Choroid plexus epithelial cell (primary cell): ENCODE measurements at regions not wholly inside any gene's neighbourhood (a gene's known extent, or its start where the extent isn't known, plus 50 kb on each side); places are given as distances from the start of the nearest gene placed in this dataset.

Experiments used
- DNase-seq: peaks from one replicate; pipeline ENCODE4 v3.0.0-alpha.2; 2010; ENCODE audit warnings: low read depth
- H3K4me3 ChIP-seq: 2 replicates; pipeline ENCODE4 v1.5.1; 2011; ENCODE audit warnings: low read depth, mild to moderate bottlenecking, control low read depth, low read length, moderate library complexity
- TF ChIP-seq, protein P1 (sequence below): conservative IDR thresholded peaks from 2 replicates; pipeline ENCODE4 v1.5.1; 2011; ENCODE audit warnings: low read depth, mild to moderate bottlenecking, control low read depth, inconsistent platforms, low read length, moderate library complexity

DNA sequence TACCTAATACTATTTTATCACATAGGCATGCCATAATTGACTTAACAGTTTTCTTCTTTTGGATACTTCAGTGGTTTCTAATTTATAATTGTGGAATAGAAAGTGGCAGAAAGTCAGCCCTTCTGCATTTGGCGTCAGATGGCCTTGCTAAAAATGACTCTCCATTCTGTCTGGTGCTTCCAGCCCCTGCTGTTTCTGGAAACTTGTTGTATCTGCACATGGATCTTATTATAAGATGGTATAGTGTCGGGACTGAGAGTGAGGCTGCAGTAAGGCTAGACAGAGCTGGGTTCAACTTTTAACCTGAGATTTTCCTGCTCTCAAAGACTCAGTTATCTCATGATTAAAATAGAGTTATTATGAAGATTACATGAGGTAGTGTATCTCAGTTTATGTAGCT, 74.8 kb upstream of the WDR72 start:
- no peak for DNase-seq
- TF ChIP-seq, protein P1, sequence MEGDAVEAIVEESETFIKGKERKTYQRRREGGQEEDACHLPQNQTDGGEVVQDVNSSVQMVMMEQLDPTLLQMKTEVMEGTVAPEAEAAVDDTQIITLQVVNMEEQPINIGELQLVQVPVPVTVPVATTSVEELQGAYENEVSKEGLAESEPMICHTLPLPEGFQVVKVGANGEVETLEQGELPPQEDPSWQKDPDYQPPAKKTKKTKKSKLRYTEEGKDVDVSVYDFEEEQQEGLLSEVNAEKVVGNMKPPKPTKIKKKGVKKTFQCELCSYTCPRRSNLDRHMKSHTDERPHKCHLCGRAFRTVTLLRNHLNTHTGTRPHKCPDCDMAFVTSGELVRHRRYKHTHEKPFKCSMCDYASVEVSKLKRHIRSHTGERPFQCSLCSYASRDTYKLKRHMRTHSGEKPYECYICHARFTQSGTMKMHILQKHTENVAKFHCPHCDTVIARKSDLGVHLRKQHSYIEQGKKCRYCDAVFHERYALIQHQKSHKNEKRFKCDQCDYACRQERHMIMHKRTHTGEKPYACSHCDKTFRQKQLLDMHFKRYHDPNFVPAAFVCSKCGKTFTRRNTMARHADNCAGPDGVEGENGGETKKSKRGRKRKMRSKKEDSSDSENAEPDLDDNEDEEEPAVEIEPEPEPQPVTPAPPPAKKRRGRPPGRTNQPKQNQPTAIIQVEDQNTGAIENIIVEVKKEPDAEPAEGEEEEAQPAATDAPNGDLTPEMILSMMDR, result no peak
- H3K4me3 ChIP-seq, result no peak overlapping the region

DNA sequence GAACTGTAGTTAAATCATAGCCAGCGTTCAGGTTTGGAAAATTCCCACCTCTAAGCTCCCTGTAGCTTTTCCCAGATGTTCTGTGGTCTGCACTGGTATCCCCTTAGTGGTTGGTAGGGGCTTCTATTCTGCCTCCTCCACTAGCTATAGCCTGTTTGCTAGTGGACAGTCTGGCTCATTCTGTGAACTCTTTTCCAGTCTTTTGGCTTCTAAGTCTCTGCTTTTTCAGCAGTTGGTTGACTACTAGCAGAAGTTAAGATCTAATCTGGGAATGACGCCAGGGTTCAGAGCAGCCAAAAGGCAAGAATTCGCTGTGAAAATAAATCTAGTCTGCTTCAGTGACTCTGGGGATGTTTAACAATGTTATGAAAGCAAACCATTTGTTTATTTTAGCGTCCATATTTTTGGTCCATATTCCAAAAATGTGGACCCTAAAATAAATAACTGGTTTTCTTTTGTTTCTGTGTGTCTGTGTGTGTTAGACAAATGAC, 73.7 kb upstream of the WDR72 start:
- TF ChIP-seq, protein P1, result no peak
- DNase-seq, result peak; percentile 31

DNA sequence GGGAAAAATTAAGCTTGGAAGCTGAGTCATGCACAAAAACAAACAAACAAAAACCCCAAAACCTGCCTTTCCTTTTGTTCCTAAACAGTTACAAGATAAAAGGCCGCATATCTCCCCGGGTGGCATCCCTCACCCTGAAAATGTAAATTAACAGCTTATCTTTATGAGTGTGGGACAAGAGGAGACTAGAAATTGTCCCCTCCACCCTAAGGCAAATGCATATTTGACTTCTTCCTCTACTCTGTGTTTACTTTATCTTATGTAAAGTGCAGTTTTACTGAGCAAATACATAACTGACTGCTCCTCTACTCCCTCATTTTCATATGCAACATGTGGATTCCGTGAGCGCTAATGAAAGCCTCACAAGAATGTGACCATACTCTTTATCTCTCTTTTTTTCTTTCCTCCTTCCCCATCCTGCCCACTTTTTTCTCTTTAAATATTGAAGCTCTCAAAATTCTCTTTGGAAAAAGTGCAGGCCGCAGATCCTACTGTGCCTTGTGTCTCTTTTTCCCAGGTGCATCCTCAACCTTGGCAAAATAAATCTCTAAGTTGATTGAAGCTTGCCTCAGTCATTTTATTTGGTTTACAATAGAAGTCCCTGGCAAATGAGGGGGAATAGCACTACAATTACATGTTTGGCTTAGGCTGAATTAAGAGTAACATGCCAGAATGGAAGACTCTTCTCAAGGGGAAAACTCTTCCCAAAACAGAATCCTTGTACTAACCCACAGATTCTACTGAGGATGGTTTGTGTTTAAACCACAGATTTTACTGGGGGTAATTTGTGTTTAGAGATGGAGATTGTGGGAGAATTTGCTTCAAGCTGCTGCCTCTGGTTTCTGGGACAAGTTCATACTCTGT, 72.7 kb upstream of the WDR72 start:
- TF ChIP-seq, protein P1, result no peak
- DNase-seq, result no peak

More for the DNA sequence above, 73.7 kb upstream of the WDR72 start:
- no peak overlapping the region for H3K4me3 ChIP-seq

DNA sequence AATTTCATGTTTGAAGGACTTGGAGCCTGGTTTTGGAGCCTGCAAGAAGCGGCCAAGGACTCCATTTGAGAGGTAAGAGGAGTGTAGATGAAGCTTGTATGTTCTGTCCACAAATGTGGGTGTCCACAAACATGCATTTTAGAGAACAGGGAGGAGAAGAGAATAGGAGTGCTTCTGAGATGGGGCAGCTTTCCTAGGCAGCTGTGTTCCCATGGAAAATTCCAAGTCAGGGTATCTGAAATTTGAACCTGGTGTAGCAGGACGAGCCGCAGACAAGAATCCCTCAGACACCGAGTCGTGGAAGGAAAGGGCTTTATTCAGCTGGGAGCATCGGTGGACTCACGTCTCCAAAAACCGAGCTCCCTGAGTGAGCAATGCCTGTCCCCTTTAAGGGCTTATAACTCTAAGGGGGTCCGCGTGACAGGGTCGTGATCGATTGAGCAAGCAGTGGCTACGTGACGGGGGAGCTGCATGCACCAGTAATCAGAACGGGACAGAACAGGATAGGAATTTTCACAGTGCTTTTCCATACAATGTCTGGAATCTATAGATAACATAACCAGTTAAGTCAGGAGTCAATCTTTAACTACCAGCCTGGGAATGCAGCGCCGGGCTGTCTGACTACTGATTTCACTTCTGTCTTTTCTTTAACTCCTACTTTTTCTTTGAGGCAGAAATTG, 71.4 kb upstream of the WDR72 start:
- DNase-seq, result no peak
- H3K4me3 ChIP-seq, result no peak overlapping the region
- TF ChIP-seq, protein P1, result no peak

More for the DNA sequence above, 72.7 kb upstream of the WDR72 start:
- H3K4me3 ChIP-seq, result no peak overlapping the region

DNA sequence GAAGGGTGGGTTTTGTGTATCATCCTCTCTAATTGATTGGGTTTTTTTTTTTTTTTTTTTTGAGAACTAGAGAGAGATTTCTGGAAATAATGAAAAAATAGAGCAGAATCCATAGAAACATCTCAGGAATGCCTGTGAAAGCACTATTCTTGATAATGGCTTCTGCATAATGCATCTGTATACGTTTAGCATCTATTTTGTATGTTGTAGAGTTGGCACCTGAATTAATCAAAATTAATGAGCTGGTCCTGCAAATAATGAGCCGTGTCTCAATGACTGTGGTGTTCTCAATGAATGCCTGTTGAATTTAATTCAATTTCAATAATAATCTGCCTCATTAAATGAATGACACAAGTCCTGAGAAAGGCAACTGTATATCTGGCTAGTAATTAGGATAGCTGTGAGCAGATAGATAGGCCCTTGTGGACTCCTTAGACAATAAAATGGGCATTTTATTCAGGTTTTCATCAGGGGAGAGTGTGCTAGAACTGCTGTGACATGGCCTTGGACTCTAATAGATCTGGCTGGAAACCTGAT, 70.5 kb upstream of the WDR72 start:
- no peak for DNase-seq
- TF ChIP-seq, protein P1, result no peak
- H3K4me3 ChIP-seq, result no peak overlapping the region

DNA sequence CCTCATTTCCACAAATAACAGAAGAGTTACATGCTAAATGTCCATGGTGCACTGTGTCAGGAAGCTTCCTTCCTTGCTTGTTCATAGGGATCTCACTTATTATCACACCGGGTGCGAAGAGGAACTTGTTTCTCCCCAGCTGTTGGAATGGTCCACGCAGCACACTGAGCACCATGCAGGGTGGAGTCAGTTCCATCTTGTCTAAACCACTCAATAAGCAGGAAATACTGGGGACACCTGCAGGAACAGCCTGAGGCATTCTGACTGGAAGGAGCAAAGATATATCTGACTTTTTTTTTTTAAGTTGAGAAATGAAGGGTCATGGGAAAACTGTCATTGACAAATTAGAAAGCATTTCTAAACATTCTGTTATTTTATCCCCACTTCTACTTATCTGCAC, 70.0 kb upstream of the WDR72 start:
- TF ChIP-seq, protein P1, result no peak
- DNase-seq, result no peak
- H3K4me3 ChIP-seq, result no peak overlapping the region
